Spinal cord (tissue), 9 donors: ENCODE measurements at regions not wholly inside any gene's neighbourhood (a gene's known extent, or its start where the extent isn't known, plus 50 kb on each side); places are given as distances from the start of the nearest gene placed in this dataset.
"Not testable (repeated sequence)": the region's sequence is repeated elsewhere in the genome, so short reads cannot be mapped to it uniquely, and the experiment has no call there.

Source experiments
- DNase-seq, 6 donors: peaks; one replicate each; pipeline versions ENCODE4 v3.0.0 to v3.0.0-alpha.2; 2013 to 2015; ENCODE audit warnings: low spot score in 6 of 6, low read depth in 4 of 6
- H3K27ac ChIP-seq: one replicate; pipeline ENCODE4 v1.5.1; 2013; ENCODE audit warnings: low read depth, low read length, control low read depth
- H3K27me3 ChIP-seq: one replicate; pipeline ENCODE4 v1.6.1; 2013; ENCODE audit warnings: low read length; ENCODE audit not compliant: control insufficient read depth, insufficient read depth
- H3K36me3 ChIP-seq: one replicate; pipeline ENCODE4 v1.6.1; 2013; ENCODE audit warnings: low read length; ENCODE audit not compliant: control insufficient read depth, insufficient read depth
- H3K4me1 ChIP-seq: one replicate; pipeline ENCODE4 v1.6.1; 2013; ENCODE audit warnings: low read length; ENCODE audit not compliant: control insufficient read depth, insufficient read depth
- H3K4me3 ChIP-seq: one replicate; pipeline ENCODE4 v1.5.1; 2013; ENCODE audit warnings: low read depth, low read length, control low read depth
- H3K9me3 ChIP-seq: one replicate; pipeline ENCODE4 v1.6.1; 2013; ENCODE audit warnings: low read length; ENCODE audit not compliant: control insufficient read depth, insufficient read depth
- WGBS: methylation state at CpG from one replicate; pipeline ENCODE4 v1.1.5; 2013; ENCODE audit warnings: missing lambda C conversion rate; ENCODE audit not compliant: insufficient coverage; 5-methylcytosine and 5-hydroxymethylcytosine counted together
- donor health status: healthy.

DNA sequence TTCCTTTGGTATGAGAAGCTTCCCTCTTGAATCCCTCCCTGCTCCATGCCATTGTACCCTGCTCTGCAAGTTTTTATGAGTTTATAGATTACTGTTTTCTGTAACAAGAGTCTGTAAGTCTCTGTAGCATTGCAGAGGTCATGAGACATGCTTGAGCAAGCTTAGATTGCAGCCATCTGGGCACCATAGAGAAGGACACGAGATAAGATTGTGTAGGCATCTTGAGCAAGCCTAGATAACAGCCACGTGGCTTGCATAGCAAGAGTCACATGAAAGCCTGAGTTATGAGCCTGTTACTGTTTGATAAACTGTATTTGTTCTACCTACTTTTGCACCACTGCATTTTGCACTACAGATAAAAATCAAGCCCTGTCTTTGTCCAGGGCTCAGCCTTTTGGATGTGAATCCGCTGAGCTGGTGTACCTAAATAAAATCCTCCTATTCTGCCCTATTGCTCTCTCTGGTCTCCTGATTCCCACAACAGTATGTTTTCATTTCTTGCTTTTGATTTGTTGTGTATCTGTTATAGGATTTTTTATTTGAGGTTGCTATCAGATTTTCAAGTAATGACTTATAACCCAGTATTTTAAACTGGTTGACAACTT lies 127.4 kb upstream of the ANKRD50 start:
- Histone ChIP-seq H3K27ac (no peak overlapping the region), H3K9me3 (peaks cover 9% of the 10 kb centered on the region), H3K36me3 (no peaks in the 10 kb centered on the region), H3K27me3 (no peaks in the 10 kb centered on the region), H3K4me1 (no peaks in the 10 kb centered on the region), H3K4me3 (no peak overlapping the region)
- DNase-seq = no peak
- 79% methylated on average over 2 of the region's 3 CpGs for whole genome bisulfite sequencing

DNA sequence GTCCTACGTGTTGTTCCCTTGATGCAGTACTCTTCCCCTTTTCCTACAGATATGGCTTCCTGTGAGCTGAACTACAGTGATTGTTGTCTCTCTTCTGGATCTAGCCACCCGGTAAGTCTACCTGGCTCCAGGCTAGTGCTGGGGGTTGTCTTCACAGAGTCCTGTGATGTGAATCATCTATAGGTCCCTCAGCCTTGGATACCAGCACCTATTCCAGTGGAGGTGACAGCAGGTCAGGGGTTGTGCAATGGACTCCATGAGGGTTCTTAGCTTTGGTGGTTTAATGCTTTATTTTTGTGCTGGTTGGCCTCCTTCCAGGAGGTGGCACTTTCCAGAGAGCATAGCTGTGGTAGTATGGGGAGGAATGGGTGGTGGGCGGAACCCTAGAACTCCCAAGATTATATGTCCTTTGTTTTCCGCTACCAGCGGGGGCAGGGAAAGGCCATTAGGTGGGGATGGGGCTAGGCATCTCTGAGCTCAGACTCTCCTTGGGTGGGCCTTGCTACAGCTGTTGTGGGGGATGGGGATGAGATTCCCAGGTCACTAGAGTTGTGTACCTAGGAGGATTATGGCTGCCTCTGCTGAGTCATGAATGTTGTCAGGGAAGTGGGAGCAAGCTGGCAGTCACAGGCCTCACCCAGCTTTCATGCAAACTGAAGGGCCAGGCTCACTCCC lies 121.4 kb upstream of the ANKRD50 start:
- H3K27ac ChIP-seq = no peak overlapping the region
- H3K4me3 ChIP-seq = no peak overlapping the region
- WGBS = 96% methylated on average over 4 of the region's 5 CpGs
- no peaks in the 10 kb centered on the region for H3K27me3 ChIP-seq
- no peak for DNase-seq
- no peaks in the 10 kb centered on the region for H3K36me3 ChIP-seq
- H3K4me1 ChIP-seq = no peaks in the 10 kb centered on the region
- H3K9me3 ChIP-seq = peaks cover 2% of the 10 kb centered on the region

DNA sequence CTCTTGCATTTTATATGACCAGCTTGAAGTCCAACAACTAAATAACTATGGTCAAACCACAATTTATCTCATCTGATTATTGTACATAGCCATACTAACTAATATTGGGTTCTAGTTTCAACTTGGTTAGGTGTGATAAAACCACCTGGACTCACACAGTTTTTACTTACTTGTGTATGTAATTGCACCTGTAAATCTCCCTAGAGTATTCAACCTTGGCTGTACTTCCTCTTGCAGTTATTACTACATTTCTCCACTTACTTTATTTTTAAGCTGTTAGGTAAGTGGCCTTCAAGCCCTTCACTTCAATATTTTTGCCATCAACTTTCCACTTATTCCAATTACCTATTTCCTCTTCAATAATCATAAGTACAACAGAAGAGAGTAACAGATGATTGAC lies 115.8 kb upstream of the ANKRD50 start:
- no peak overlapping the region for H3K4me3 ChIP-seq

DNA sequence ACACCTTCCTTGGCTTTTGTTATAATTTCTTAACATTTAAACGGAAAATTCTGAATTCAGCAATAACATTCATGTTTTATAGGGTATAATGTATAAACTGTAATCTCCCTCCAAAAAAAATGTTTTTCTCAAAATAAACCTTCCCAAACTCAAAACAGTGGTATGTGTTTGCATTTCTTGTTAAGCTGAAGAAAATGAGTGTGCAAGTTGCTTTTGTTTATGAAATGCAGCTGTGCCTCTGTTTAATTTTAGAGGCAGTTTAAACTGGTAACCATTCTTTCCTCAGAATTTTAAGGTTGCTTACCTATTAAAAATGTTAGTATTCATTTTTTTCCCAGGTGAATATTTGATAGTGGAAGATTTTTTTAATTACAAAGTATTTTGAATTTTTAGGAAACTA lies 105.0 kb upstream of the ANKRD50 start:
- H3K9me3 ChIP-seq = peaks cover 2% of the 10 kb centered on the region
- H3K4me3 ChIP-seq = no peak overlapping the region
- no peak overlapping the region for H3K27ac ChIP-seq
- no peak for DNase-seq
- no CpG with 5 or more reads among the region's 1 CpG for WGBS
- no peaks in the 10 kb centered on the region for H3K36me3 ChIP-seq
- no peaks in the 10 kb centered on the region for H3K4me1 ChIP-seq
- no peaks in the 10 kb centered on the region for H3K27me3 ChIP-seq

More for the DNA sequence above, 115.8 kb upstream of the ANKRD50 start:
- no peak for DNase-seq
- Histone ChIP-seq H3K27me3 (no peaks in the 10 kb centered on the region), H3K4me1 (no peaks in the 10 kb centered on the region), H3K27ac (no peak overlapping the region), H3K36me3 (no peaks in the 10 kb centered on the region), H3K9me3 (peaks cover 2% of the 10 kb centered on the region)

DNA sequence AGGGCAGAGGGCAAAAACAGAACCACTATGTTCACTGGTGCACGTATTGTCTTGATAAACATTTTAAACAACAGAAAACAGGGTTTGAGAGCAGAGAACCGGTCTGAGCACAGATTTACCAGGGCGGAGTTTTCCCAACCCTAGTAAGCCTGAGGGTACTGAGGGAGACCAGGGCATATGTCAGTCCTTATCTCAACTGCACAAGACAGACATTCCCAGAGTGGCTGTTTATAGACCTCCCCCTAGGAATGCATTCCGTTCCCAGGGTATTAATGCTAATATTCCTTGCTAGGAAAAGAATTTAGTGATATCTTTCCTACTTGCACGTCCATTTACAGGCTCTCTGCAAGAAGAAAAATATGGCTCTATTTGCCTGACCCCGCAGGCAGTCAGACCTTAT lies 99.7 kb upstream of the ANKRD50 start:
- not testable (repeated sequence) for H3K9me3 ChIP-seq, H3K27ac ChIP-seq, H3K4me3 ChIP-seq, DNase-seq, H3K36me3 ChIP-seq, H3K4me1 ChIP-seq, H3K27me3 ChIP-seq
- WGBS = 96% methylated on average over 3 of the region's 6 CpGs

DNA sequence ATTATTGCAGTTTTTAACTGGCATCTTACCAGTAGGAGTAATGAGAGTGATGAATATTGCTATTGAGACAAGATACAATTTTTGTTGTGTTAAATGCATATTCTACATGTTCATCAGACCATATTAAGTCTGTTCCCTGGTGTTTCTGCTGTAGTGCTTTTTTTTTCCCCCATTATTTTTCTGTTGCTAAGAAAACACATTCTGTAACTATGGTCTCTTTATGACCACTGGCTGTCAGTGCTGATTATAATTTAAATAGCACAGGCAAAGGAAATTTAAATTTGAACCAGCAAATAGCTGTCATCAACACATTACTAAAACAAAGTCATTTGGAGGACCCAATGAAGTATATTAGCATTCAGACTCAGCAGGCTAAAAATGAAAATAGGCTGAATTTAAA lies 98.3 kb upstream of the ANKRD50 start:
- H3K9me3 ChIP-seq = peaks cover 2% of the 10 kb centered on the region
- no peak overlapping the region for H3K27ac ChIP-seq
- no peaks in the 10 kb centered on the region for H3K27me3 ChIP-seq
- no peaks in the 10 kb centered on the region for H3K4me1 ChIP-seq
- H3K4me3 ChIP-seq = no peak overlapping the region
- DNase-seq = peak in 4 of 6 donors; percentile 1 to 88 (median 30)
- H3K36me3 ChIP-seq = no peaks in the 10 kb centered on the region

DNA sequence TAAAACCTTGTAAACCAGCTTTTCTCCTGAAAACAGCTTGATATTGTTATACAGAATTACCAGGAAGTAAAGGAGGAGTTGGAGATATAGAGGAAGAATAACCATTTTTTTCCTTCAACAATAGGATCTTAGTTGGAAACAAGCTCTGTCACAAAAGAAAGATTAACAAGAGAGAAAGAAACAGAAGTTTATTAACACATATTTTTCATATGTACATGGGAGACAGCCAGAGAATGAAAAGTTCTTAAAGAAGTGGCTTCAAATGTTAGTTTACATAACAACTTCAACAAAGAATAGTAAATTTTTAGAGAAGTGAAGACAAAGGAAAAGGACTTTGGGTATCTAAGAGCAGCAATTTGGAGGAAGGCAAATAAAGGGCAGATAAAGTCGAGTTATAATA lies 94.9 kb upstream of the ANKRD50 start:
- peaks cover 2% of the 10 kb centered on the region for H3K9me3 ChIP-seq
- H3K27ac ChIP-seq = no peak overlapping the region
- H3K4me1 ChIP-seq = no peaks in the 10 kb centered on the region
- H3K27me3 ChIP-seq = no peaks in the 10 kb centered on the region
- no peak for DNase-seq
- WGBS = 86% methylated on average over 1 of the region's 1 CpG
- no peaks in the 10 kb centered on the region for H3K36me3 ChIP-seq
- no peak overlapping the region for H3K4me3 ChIP-seq

DNA sequence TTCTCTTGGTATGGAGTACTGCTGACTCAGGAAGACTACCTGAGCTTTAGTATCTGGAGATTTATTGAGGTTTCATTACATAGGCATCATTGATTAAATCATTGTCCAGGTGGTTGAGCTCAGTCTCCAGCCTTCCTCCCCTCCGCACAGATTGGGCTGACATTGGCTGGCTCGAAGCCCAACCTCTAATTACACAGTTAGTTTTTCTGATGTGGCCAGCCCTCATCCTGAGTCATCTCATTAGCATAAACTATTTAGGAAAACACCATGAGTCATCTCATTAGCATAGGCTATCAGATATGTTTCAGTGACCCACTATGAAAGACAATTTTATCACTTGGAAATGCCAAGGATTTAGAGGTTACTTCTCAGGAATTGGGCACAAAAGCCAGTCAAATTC lies 93.9 kb upstream of the ANKRD50 start:
- no peaks in the 10 kb centered on the region for H3K4me1 ChIP-seq
- no peak overlapping the region for H3K4me3 ChIP-seq
- no peaks in the 10 kb centered on the region for H3K9me3 ChIP-seq
- no peaks in the 10 kb centered on the region for H3K27me3 ChIP-seq
- H3K36me3 ChIP-seq = no peaks in the 10 kb centered on the region
- WGBS = 55% methylated on average over 2 of the region's 2 CpGs
- no peak overlapping the region for H3K27ac ChIP-seq
- peak in 2 of 6 donors; percentile 15 to 19 for DNase-seq

DNA sequence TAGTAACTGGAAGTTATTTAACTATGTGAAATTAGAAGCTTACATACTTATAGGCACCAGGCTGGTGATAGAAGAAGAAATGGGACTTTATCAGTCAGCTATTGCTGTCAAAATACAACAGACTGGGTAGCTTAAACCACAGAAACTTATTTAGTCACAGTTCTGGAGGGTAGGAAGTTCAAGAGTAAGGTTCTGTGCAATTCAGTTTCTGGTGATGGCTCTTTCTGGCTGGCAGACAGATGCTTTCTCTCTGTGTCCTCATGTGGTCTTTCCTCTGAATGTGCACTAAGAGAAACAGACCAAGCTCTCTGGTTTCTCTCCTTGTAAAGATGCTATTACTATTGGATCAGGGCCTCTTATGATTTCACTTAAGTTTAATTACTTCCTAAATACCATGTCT lies 92.1 kb upstream of the ANKRD50 start:
- no peaks in the 10 kb centered on the region for H3K4me1 ChIP-seq
- H3K9me3 ChIP-seq = no peaks in the 10 kb centered on the region
- no peak overlapping the region for H3K4me3 ChIP-seq
- no peaks in the 10 kb centered on the region for H3K27me3 ChIP-seq
- H3K36me3 ChIP-seq = no peaks in the 10 kb centered on the region
- no peak overlapping the region for H3K27ac ChIP-seq
- no peak for DNase-seq

DNA sequence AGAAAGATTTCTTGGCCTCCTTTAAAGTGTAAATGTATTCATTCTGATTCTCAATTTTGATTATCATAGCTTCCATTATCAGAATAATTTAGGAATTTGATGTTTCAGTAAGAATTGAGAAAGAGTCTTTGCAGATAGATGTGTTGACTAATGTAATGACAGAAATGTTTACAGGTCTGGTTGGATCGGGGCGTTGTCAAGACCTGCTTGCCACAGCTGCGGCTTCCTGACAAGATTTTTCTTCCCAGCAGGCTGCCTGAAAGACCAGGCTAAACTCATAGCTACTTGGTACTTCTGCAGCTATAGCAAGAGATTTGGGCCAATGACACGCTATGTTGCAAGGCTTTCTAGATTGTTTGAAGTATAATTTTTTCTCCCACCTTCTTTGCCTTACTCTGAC lies 91.5 kb upstream of the ANKRD50 start:
- H3K36me3 ChIP-seq = no peaks in the 10 kb centered on the region
- no peaks in the 10 kb centered on the region for H3K9me3 ChIP-seq
- DNase-seq = no peak
- WGBS = 84% methylated on average over 3 of the region's 4 CpGs
- no peak overlapping the region for H3K27ac ChIP-seq
- no peak overlapping the region for H3K4me3 ChIP-seq
- no peaks in the 10 kb centered on the region for H3K4me1 ChIP-seq
- no peaks in the 10 kb centered on the region for H3K27me3 ChIP-seq
